ENCODE measurements at regions not wholly inside any gene's neighbourhood (a gene's known extent, or its start where the extent isn't known, plus 50 kb on each side); places are given as distances from the start of the nearest gene placed in this dataset.
"Not testable (repeated sequence)": the region's sequence is repeated elsewhere in the genome, so short reads cannot be mapped to it uniquely, and the experiment has no call there.

GRCh38 chr2:101583861-101584260, 108.9 kb upstream of the RFX8 start:
- Histone ChIP-seq H3K27me3 (ENCODE audit: low read depth) (no peaks in the 10 kb centered on the region; the same call in 1 of the 2 replicates), H3K4me3 (no peak overlapping the region), H3K9me3 (no peaks in the 10 kb centered on the region), H3K36me3 (replicated peaks) (no peaks in the 10 kb centered on the region), H3K4me1 (no peaks in the 10 kb centered on the region)
- no peak for DNase-seq (ENCODE audit: low spot score in 2 of 2)
- in situ Hi-C loops (cut with MboI; ENCODE audit: low sequenced_read_pairs): no loop called here

- DNase-seq (ENCODE audit: low spot score in 2 of 2): no peak
- Histone ChIP-seq H3K9me3 (no peaks in the 10 kb centered on the region), H3K4me1 (no peaks in the 10 kb centered on the region), H3K36me3 (replicated peaks) (no peaks in the 10 kb centered on the region), H3K4me3 (no peak overlapping the region), H3K27me3 (ENCODE audit: low read depth) (peaks cover 8% of the 10 kb centered on the region)
- in situ Hi-C loops (cut with MboI; ENCODE audit: low sequenced_read_pairs): no loop called here
These were observed 106.9 kb upstream of the RFX8 start for GRCh38 chr2:101581675-101582299.

- DNase-seq (ENCODE audit: low spot score in 2 of 2): no peak
- Histone ChIP-seq H3K36me3 (replicated peaks) (no peaks in the 10 kb centered on the region), H3K27me3 (ENCODE audit: low read depth) (peaks cover 17% of the 10 kb centered on the region), H3K4me3 (no peak overlapping the region), H3K9me3 (no peaks in the 10 kb centered on the region), H3K4me1 (no peaks in the 10 kb centered on the region)
- in situ Hi-C loops (cut with MboI; ENCODE audit: low sequenced_read_pairs): no loop called here
These were observed 105.6 kb upstream of the RFX8 start for GRCh38 chr2:101580528-101580927.

- no peaks in the 10 kb centered on the region for H3K4me1 ChIP-seq
- H3K27me3 ChIP-seq (ENCODE audit: low read depth): peaks cover 17% of the 10 kb centered on the region
- in situ Hi-C loops (cut with MboI; ENCODE audit: low sequenced_read_pairs): no loop called here
- no peaks in the 10 kb centered on the region for H3K9me3 ChIP-seq
- H3K4me3 ChIP-seq: no peak overlapping the region
- DNase-seq (ENCODE audit: low spot score in 2 of 2): no peak
- H3K36me3 ChIP-seq (replicated peaks): no peaks in the 10 kb centered on the region
These were observed 103.8 kb upstream of the RFX8 start for GRCh38 chr2:101578671-101579070.

- in situ Hi-C loops (cut with MboI; ENCODE audit: low sequenced_read_pairs); H3K36me3 ChIP-seq (replicated peaks); H3K4me3 ChIP-seq; H3K9me3 ChIP-seq; DNase-seq (ENCODE audit: low spot score in 2 of 2); H3K4me1 ChIP-seq: not testable (repeated sequence)
- peaks cover 17% of the 10 kb centered on the region for H3K27me3 ChIP-seq (ENCODE audit: low read depth)
These were observed 103.2 kb upstream of the RFX8 start for GRCh38 chr2:101578135-101578534.

- H3K4me3 ChIP-seq: no peak overlapping the region
- in situ Hi-C loops (cut with MboI; ENCODE audit: low sequenced_read_pairs): no loop called here
- no peak for DNase-seq (ENCODE audit: low spot score in 2 of 2)
- H3K27me3 ChIP-seq (ENCODE audit: low read depth): peaks cover 18% of the 10 kb centered on the region
- H3K4me1 ChIP-seq: no peaks in the 10 kb centered on the region
- H3K9me3 ChIP-seq: no peaks in the 10 kb centered on the region
- H3K36me3 ChIP-seq (replicated peaks): no peaks in the 10 kb centered on the region
These were observed 102.3 kb upstream of the RFX8 start for GRCh38 chr2:101577173-101577572.

- no peaks in the 10 kb centered on the region for H3K36me3 ChIP-seq (replicated peaks)
- in situ Hi-C loops (cut with MboI; ENCODE audit: low sequenced_read_pairs): no loop called here
- DNase-seq (ENCODE audit: low spot score in 2 of 2): no peak
- no peak overlapping the region for H3K4me3 ChIP-seq
- H3K27me3 ChIP-seq (ENCODE audit: low read depth): peaks cover 32% of the 10 kb centered on the region
- H3K9me3 ChIP-seq: no peaks in the 10 kb centered on the region
- no peaks in the 10 kb centered on the region for H3K4me1 ChIP-seq
These were observed 99.7 kb upstream of the RFX8 start for GRCh38 chr2:101574622-101575021.

GRCh38 chr2:101571951-101572350, 97.0 kb upstream of the RFX8 start:
- no peak for DNase-seq (ENCODE audit: low spot score in 2 of 2)
- Histone ChIP-seq H3K4me3 (no peak overlapping the region), H3K36me3 (replicated peaks) (no peaks in the 10 kb centered on the region), H3K27me3 (ENCODE audit: low read depth) (peaks cover 36% of the 10 kb centered on the region), H3K4me1 (peaks cover 3% of the 10 kb centered on the region), H3K9me3 (no peaks in the 10 kb centered on the region)
- in situ Hi-C loops (cut with MboI; ENCODE audit: low sequenced_read_pairs): no loop called here

GRCh38 chr2:101569886-101570520, 95.1 kb upstream of the RFX8 start:
- no peak for DNase-seq (ENCODE audit: low spot score in 2 of 2)
- H3K4me3 ChIP-seq: no peak overlapping the region
- H3K9me3 ChIP-seq: no peaks in the 10 kb centered on the region
- in situ Hi-C loops (cut with MboI; ENCODE audit: low sequenced_read_pairs): no loop called here
- peaks cover 11% of the 10 kb centered on the region for H3K4me1 ChIP-seq
- peaks cover 37% of the 10 kb centered on the region for H3K27me3 ChIP-seq (ENCODE audit: low read depth)
- no peaks in the 10 kb centered on the region for H3K36me3 ChIP-seq (replicated peaks)

GRCh38 chr2:101568969-101569368, 94.1 kb upstream of the RFX8 start:
- in situ Hi-C loops (cut with MboI; ENCODE audit: low sequenced_read_pairs): no loop called here
- Histone ChIP-seq H3K4me1 (peaks cover 11% of the 10 kb centered on the region), H3K4me3 (no peak overlapping the region), H3K9me3 (no peaks in the 10 kb centered on the region), H3K27me3 (ENCODE audit: low read depth) (peaks cover 47% of the 10 kb centered on the region), H3K36me3 (replicated peaks) (no peaks in the 10 kb centered on the region)
- no peak for DNase-seq (ENCODE audit: low spot score in 2 of 2)

- H3K36me3 ChIP-seq (replicated peaks): no peaks in the 10 kb centered on the region
- in situ Hi-C loops (cut with MboI; ENCODE audit: low sequenced_read_pairs): no loop called here
- peak; percentile 34 to 77 for DNase-seq (ENCODE audit: low spot score in 2 of 2)
- no peaks in the 10 kb centered on the region for H3K9me3 ChIP-seq
- H3K4me3 ChIP-seq: no peak overlapping the region
- peaks cover 11% of the 10 kb centered on the region for H3K4me1 ChIP-seq
- H3K27me3 ChIP-seq (ENCODE audit: low read depth): peaks cover 43% of the 10 kb centered on the region
These were observed 91.8 kb upstream of the RFX8 start for GRCh38 chr2:101566632-101567228.

- Histone ChIP-seq H3K4me3 (no peak overlapping the region), H3K9me3 (no peaks in the 10 kb centered on the region), H3K4me1 (peaks cover 11% of the 10 kb centered on the region), H3K27me3 (ENCODE audit: low read depth) (peaks cover 31% of the 10 kb centered on the region), H3K36me3 (replicated peaks) (no peaks in the 10 kb centered on the region)
- in situ Hi-C loops (cut with MboI; ENCODE audit: low sequenced_read_pairs): no loop called here
- DNase-seq (ENCODE audit: low spot score in 2 of 2): no peak
These were observed 88.9 kb upstream of the RFX8 start for GRCh38 chr2:101563849-101564248.

GRCh38 chr2:101560780-101561315, 85.9 kb upstream of the RFX8 start:
- DNase-seq (ENCODE audit: low spot score in 2 of 2): no peak
- Histone ChIP-seq H3K27me3 (ENCODE audit: low read depth) (peaks cover 20% of the 10 kb centered on the region), H3K36me3 (replicated peaks) (no peaks in the 10 kb centered on the region), H3K4me3 (no peak overlapping the region), H3K9me3 (no peaks in the 10 kb centered on the region), H3K4me1 (no peaks in the 10 kb centered on the region)
- in situ Hi-C loops (cut with MboI; ENCODE audit: low sequenced_read_pairs): no loop called here

- Histone ChIP-seq H3K36me3 (replicated peaks) (no peaks in the 10 kb centered on the region), H3K27me3 (ENCODE audit: low read depth) (peaks cover 10% of the 10 kb centered on the region), H3K9me3 (no peaks in the 10 kb centered on the region), H3K4me1 (no peaks in the 10 kb centered on the region), H3K4me3 (no peak overlapping the region)
- in situ Hi-C loops (cut with MboI; ENCODE audit: low sequenced_read_pairs): no loop called here
- DNase-seq (ENCODE audit: low spot score in 2 of 2): no peak
These were observed 84.6 kb upstream of the RFX8 start for GRCh38 chr2:101559551-101559950.
